ENCODE measurements at regions not wholly inside any gene's neighbourhood (a gene's known extent, or its start where the extent isn't known, plus 50 kb on each side); places are given as distances from the start of the nearest gene placed in this dataset.

- no peaks in the 10 kb centered on the region for H3K79me2 ChIP-seq (ENCODE audit: insufficient read depth, low read length)
- FAIRE-seq (no peak), DNase-seq (ENCODE audit: low spot score) (no peak), ATAC-seq (no peak)
- CTCF ChIA-PET (ENCODE audit: low intra/inter-chr PET ratio, low total read pairs): no interaction called here
- no peaks in the 10 kb centered on the region for H3K27me3 ChIP-seq (ENCODE audit: control insufficient read depth in 1 of 2, insufficient read depth in 2 of 2, low read length in 2 of 2)
- no peak for TF ChIP-seq ZNF7 (CRISPR knock-in tag; IDR thresholded peaks at IDR 0.05)
- TF ChIP-seq PRPF4 (IDR thresholded peaks at IDR 0.05; ENCODE audit: low read depth, low read length, poor library complexity, severe bottlenecking): no peak
- TF ChIP-seq ZNF12 (CRISPR knock-in tag; IDR thresholded peaks at IDR 0.05): no peak
- TF ChIP-seq, protein P1, sequence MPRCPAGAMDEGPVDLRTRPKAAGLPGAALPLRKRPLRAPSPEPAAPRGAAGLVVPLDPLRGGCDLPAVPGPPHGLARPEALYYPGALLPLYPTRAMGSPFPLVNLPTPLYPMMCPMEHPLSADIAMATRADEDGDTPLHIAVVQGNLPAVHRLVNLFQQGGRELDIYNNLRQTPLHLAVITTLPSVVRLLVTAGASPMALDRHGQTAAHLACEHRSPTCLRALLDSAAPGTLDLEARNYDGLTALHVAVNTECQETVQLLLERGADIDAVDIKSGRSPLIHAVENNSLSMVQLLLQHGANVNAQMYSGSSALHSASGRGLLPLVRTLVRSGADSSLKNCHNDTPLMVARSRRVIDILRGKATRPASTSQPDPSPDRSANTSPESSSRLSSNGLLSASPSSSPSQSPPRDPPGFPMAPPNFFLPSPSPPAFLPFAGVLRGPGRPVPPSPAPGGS (CRISPR knock-in tag; IDR thresholded peaks at IDR 0.05): no peak
- no peak for TF ChIP-seq TAF15 (IDR thresholded peaks at IDR 0.05; ENCODE audit: low read depth, low read length, poor library complexity, severe bottlenecking)
- no peak for TF ChIP-seq ZSCAN21 (CRISPR knock-in tag; IDR thresholded peaks at IDR 0.05; ENCODE audit: borderline replicate concordance)
- no peak for TF ChIP-seq KLF9 (CRISPR knock-in tag; IDR thresholded peaks at IDR 0.05; ENCODE audit: low read depth)
- no peak for TF ChIP-seq ZNF839 (CRISPR knock-in tag; IDR thresholded peaks at IDR 0.05; ENCODE audit: borderline replicate concordance)
- TF ChIP-seq ZSCAN25 (CRISPR knock-in tag; IDR thresholded peaks at IDR 0.05): no peak
- no peak for TF ChIP-seq TFDP1 (CRISPR knock-in tag; IDR thresholded peaks at IDR 0.05; ENCODE audit: borderline replicate concordance)
- TF ChIP-seq MED1 (CRISPR knock-in tag; IDR thresholded peaks at IDR 0.05): no peak
- TF ChIP-seq ZSCAN29 (CRISPR knock-in tag; conservative IDR thresholded peaks at IDR 0.05): no peak
- no peak for TF ChIP-seq SMAD1 (CRISPR knock-in tag; IDR thresholded peaks at IDR 0.05; ENCODE audit: borderline replicate concordance, low read depth)
- TF ChIP-seq BCLAF1 (IDR thresholded peaks at IDR 0.05): no peak
- no peak for TF ChIP-seq HNRNPUL1 (IDR thresholded peaks at IDR 0.05; ENCODE audit: low read depth, low read length)
- no peaks in the 10 kb centered on the region for H4K20me1 ChIP-seq (ENCODE audit: insufficient read depth, low read length)
- H3K27ac ChIP-seq (ENCODE audit: extremely low read length, insufficient read depth, low read length): no peak overlapping the region
- no peaks in the 10 kb centered on the region for H3K36me3 ChIP-seq (replicated peaks in 1 of 2; ENCODE audit: control insufficient read depth in 1 of 2, insufficient read depth in 2 of 2, low read length in 2 of 2)
- WGBS (ENCODE audit: low lambda C conversion rate): 41% methylated on average over 5 of the region's 5 CpGs
- intact Hi-C loops (cut with micrococcal nuclease; ENCODE audit: unreplicated experiment) (no loop called here), in situ Hi-C loops (cut with HindIII; ENCODE audit: extremely low pct_ligation_motif_present, low pct_unique_long_range_greater_than_20kb) (no loop called here)
- H3K4me3 ChIP-seq (replicated peaks in 1 of 3; ENCODE audit: insufficient read depth in 1 of 3, low read depth in 2 of 3, low read length in 3 of 3): no peak overlapping the region
- no peak overlapping the region for H2AFZ ChIP-seq (ENCODE audit: low read length)
- POLR2A ChIA-PET: no interaction called here
- H3K4me1 ChIP-seq (ENCODE audit: insufficient read depth, low read length): no peaks in the 10 kb centered on the region
- peaks cover 73% of the 10 kb centered on the region for H3K9me3 ChIP-seq (ENCODE audit: low read length)
- H3K4me2 ChIP-seq (ENCODE audit: low read depth, low read length): no peak overlapping the region
- H3K9ac ChIP-seq (ENCODE audit: insufficient read depth, low read depth, low read length): no peak overlapping the region
- BruUV-seq (replicated peaks): no TSS peak
Observed at GRCh38 chr1:80909172-80909784, 891.5 kb upstream of the ADGRL2 start.

All from HepG2 (cell line).